Limb (tissue), 2 donors: ENCODE measurements at regions not wholly inside any gene's neighbourhood (a gene's known extent, or its start where the extent isn't known, plus 50 kb on each side); places are given as distances from the start of the nearest gene placed in this dataset.
A peak's percentile ranks its signal among the peaks of the same experiment; 100 is the strongest.
"Not testable (repeated sequence)": the region's sequence is repeated elsewhere in the genome, so short reads cannot be mapped to it uniquely, and the experiment has no call there.

Experiments used
- DNase-seq, 2 donors: peaks; one replicate each; pipeline ENCODE4 v3.0.0-alpha.2; 2016; ENCODE audit errors: extremely low spot score in 2 of 2

- DNase-seq = no peak
Observed at GRCh38 chr21:15586752-15587427, 142.9 kb upstream of the USP25 start.

- DNase-seq = peak in 1 of 2 donors; percentile 43
Observed at GRCh38 chr21:15592271-15592860, 137.4 kb upstream of the USP25 start.

- no peak for DNase-seq
Observed at GRCh38 chr21:15592957-15593356, 136.8 kb upstream of the USP25 start.

GRCh38 chr21:15601390-15601789 lies 128.4 kb upstream of the USP25 start:
- DNase-seq = no peak

- DNase-seq = no peak
Observed at GRCh38 chr21:15604413-15604812, 125.4 kb upstream of the USP25 start.

- no peak for DNase-seq
Observed at GRCh38 chr21:15614766-15615165, 115.0 kb upstream of the USP25 start.

GRCh38 chr21:15616864-15617574 lies 112.8 kb upstream of the USP25 start:
- DNase-seq = no peak

- no peak for DNase-seq
Observed at GRCh38 chr21:15617964-15618363, 111.8 kb upstream of the USP25 start.

GRCh38 chr21:15620892-15621291 lies 108.9 kb upstream of the USP25 start:
- DNase-seq = no peak

GRCh38 chr21:15624646-15625045 lies 105.1 kb upstream of the USP25 start:
- no peak for DNase-seq

GRCh38 chr21:15625363-15625762 lies 104.4 kb upstream of the USP25 start:
- no peak for DNase-seq

- no peak for DNase-seq
Observed at GRCh38 chr21:15626031-15626430, 103.8 kb upstream of the USP25 start.

GRCh38 chr21:15627011-15627410 lies 102.8 kb upstream of the USP25 start:
- DNase-seq = no peak

GRCh38 chr21:15627823-15628222 lies 102.0 kb upstream of the USP25 start:
- no peak for DNase-seq

GRCh38 chr21:15631342-15631741 lies 98.4 kb upstream of the USP25 start:
- no peak for DNase-seq

GRCh38 chr21:15634541-15634940 lies 95.2 kb upstream of the USP25 start:
- not testable (repeated sequence) for DNase-seq

- DNase-seq = no peak
Observed at GRCh38 chr21:15638856-15639549, 90.8 kb upstream of the USP25 start.

GRCh38 chr21:15640113-15640512 lies 89.7 kb upstream of the USP25 start:
- DNase-seq = not testable (repeated sequence)

- DNase-seq = no peak
Observed at GRCh38 chr21:15644489-15644888, 85.3 kb upstream of the USP25 start.

- no peak for DNase-seq
Observed at GRCh38 chr21:15645830-15646229, 84.0 kb upstream of the USP25 start.

GRCh38 chr21:15650735-15651134 lies 79.0 kb upstream of the USP25 start:
- DNase-seq = no peak

- DNase-seq = no peak
Observed at GRCh38 chr21:15651172-15651571, 78.6 kb upstream of the USP25 start.
